ENCODE measurements at regions not wholly inside any gene's neighbourhood (a gene's known extent, or its start where the extent isn't known, plus 50 kb on each side); places are given as distances from the start of the nearest gene placed in this dataset.

DNA sequence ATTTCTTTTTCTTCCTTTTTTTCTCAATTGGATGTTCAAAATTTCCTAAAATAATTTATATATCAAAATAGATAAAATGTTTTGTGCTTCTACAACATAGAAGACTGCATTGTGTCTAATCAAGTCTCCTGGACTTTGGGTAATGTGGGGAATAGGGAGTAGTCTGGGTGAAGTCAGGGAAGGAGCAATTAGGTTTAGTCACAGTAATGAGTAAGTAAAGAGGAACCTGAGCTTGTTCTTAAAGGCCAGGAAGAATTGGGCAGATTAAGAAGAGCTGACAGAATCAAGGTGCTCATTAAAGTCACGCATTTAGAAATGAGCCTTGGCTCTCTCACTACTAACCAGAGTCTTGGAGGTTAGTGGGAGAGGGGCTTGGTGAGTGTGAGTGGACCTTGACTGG, 233.3 kb upstream of the SSTR1 start:
- H3K27ac Mint-ChIP-seq: no peak overlapping the region
- peaks cover 14% of the 10 kb centered on the region for H3K9me3 Mint-ChIP-seq
- H3K27me3 Mint-ChIP-seq (ENCODE audit: insufficient read depth): no peaks in the 10 kb centered on the region

DNA sequence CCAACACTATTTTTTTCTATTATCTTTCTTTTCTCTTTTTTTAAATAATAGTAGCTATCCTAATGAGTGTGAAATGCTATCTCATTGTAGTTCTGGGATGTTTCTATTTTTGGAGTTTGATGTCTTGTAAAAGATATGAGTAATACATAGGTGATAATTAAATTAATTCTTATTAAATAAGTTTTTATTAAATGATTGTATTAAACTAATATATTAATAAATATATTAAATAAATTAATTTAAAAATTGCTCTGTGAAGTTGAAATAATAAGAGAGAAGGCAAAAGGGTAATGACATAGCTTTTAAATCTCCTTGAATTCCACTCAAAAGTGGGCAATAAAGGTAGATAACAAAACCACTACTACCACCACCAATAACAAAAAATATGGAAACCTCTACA, 230.2 kb upstream of the SSTR1 start:
- Mint-ChIP-seq H3K4me1 (peaks cover 2% of the 10 kb centered on the region), H3K4me3 (no peak overlapping the region), H3K36me3 (ENCODE audit: low read depth) (peaks cover 7% of the 10 kb centered on the region), H3K9me3 (peaks cover 44% of the 10 kb centered on the region), H3K27ac (no peak overlapping the region), H3K27me3 (ENCODE audit: insufficient read depth) (no peaks in the 10 kb centered on the region)
- Histone ChIP-seq H3K36me3 (ENCODE audit: control insufficient read depth, insufficient read depth, low read length) (no peaks in the 10 kb centered on the region), H3K27ac (ENCODE audit: low read depth, low read length) (no peak overlapping the region), H3K9me3 (ENCODE audit: control insufficient read depth, low read length) (peaks cover 31% of the 10 kb centered on the region), H3K9ac (ENCODE audit: extremely low read depth, low read length, poor library complexity, severe bottlenecking) (no peak overlapping the region), H3K4me3 (ENCODE audit: low read length) (no peak overlapping the region), H3K27me3 (ENCODE audit: control insufficient read depth, insufficient read depth, low read length, poor library complexity, severe bottlenecking) (no peaks in the 10 kb centered on the region), H3K4me1 (ENCODE audit: control insufficient read depth, insufficient read depth, low read length) (no peaks in the 10 kb centered on the region)
- TF ChIP-seq, protein P1, sequence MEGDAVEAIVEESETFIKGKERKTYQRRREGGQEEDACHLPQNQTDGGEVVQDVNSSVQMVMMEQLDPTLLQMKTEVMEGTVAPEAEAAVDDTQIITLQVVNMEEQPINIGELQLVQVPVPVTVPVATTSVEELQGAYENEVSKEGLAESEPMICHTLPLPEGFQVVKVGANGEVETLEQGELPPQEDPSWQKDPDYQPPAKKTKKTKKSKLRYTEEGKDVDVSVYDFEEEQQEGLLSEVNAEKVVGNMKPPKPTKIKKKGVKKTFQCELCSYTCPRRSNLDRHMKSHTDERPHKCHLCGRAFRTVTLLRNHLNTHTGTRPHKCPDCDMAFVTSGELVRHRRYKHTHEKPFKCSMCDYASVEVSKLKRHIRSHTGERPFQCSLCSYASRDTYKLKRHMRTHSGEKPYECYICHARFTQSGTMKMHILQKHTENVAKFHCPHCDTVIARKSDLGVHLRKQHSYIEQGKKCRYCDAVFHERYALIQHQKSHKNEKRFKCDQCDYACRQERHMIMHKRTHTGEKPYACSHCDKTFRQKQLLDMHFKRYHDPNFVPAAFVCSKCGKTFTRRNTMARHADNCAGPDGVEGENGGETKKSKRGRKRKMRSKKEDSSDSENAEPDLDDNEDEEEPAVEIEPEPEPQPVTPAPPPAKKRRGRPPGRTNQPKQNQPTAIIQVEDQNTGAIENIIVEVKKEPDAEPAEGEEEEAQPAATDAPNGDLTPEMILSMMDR (conservative IDR thresholded peaks at IDR 0.05): no peak
- DNase-seq: no peak

More for the DNA sequence above, 233.3 kb upstream of the SSTR1 start:
- Histone ChIP-seq H3K9me3 (ENCODE audit: control insufficient read depth, low read length) (peaks cover under 1% of the 10 kb centered on the region), H3K4me3 (ENCODE audit: low read length) (no peak overlapping the region), H3K4me1 (ENCODE audit: control insufficient read depth, insufficient read depth, low read length) (no peaks in the 10 kb centered on the region), H3K27me3 (ENCODE audit: control insufficient read depth, insufficient read depth, low read length, poor library complexity, severe bottlenecking) (no peaks in the 10 kb centered on the region), H3K27ac (ENCODE audit: low read depth, low read length) (no peak overlapping the region), H3K36me3 (ENCODE audit: control insufficient read depth, insufficient read depth, low read length) (no peaks in the 10 kb centered on the region), H3K9ac (ENCODE audit: extremely low read depth, low read length, poor library complexity, severe bottlenecking) (no peak overlapping the region)
- WGBS, 2 experiments (ENCODE audit: insufficient coverage in 1 of 2, insufficient read length in 1 of 2): 100% methylated on average over 1 of the region's 1 CpG
- Mint-ChIP-seq H3K4me3 (no peak overlapping the region), H3K4me1 (peaks cover 5% of the 10 kb centered on the region), H3K36me3 (ENCODE audit: low read depth) (no peaks in the 10 kb centered on the region)
- DNase-seq: no peak
- TF ChIP-seq, protein P1 (conservative IDR thresholded peaks at IDR 0.05): no peak

DNA sequence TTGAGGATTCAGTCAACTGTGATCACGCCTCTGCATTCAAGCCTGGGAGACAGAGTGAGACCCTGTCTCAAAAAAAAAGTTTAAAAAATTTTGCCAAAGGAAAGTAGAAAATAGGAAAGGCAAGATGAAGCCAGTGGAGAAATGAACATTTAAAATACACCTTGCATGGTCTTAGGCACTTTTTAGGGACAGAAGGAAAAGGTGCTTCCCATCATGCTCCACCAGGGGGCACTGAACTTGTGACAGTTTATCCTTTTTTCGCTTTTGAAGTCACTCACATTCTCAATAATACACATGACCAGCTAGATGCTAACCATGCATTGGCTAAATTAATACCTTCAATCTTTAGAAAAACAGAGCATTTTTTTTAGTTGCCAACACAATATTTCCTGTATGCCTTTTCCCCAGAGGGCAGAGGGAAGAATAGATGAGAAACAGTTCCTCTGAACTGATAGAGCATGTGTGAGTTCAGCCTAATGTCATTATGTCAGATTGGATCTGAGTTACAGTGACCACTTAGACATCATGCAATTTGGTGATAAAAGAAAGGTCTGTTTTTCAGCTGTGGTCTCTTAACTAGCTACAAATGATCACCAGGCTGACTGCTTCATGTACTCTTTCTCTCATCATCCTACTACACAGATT, 221.8 kb upstream of the SSTR1 start:
- peaks cover 21% of the 10 kb centered on the region for H3K9me3 Mint-ChIP-seq
- peaks cover 8% of the 10 kb centered on the region for H3K36me3 Mint-ChIP-seq (ENCODE audit: low read depth)
- TF ChIP-seq, protein P1 (conservative IDR thresholded peaks at IDR 0.05): peak; percentile 91
- H3K9me3 ChIP-seq (ENCODE audit: control insufficient read depth, low read length): peaks cover 29% of the 10 kb centered on the region
- no peaks in the 10 kb centered on the region for H3K27me3 ChIP-seq (ENCODE audit: control insufficient read depth, insufficient read depth, low read length, poor library complexity, severe bottlenecking)
- no peak overlapping the region for H3K27ac Mint-ChIP-seq
- H3K36me3 ChIP-seq (ENCODE audit: control insufficient read depth, insufficient read depth, low read length): no peaks in the 10 kb centered on the region
- H3K27me3 Mint-ChIP-seq (ENCODE audit: insufficient read depth): no peaks in the 10 kb centered on the region
- H3K9ac ChIP-seq (ENCODE audit: extremely low read depth, low read length, poor library complexity, severe bottlenecking): no peak overlapping the region
- H3K4me3 ChIP-seq (ENCODE audit: low read length): no peak overlapping the region
- H3K27ac ChIP-seq (ENCODE audit: low read depth, low read length): no peak overlapping the region
- no peak overlapping the region for H3K4me3 Mint-ChIP-seq
- no peaks in the 10 kb centered on the region for H3K4me1 Mint-ChIP-seq
- 65 to 100% methylated on average over 1 to 2 of the region's 2 CpGs for WGBS, 2 experiments (ENCODE audit: insufficient coverage in 1 of 2, insufficient read length in 1 of 2)
- H3K4me1 ChIP-seq (ENCODE audit: control insufficient read depth, insufficient read depth, low read length): no peaks in the 10 kb centered on the region
- DNase-seq: peak; percentile 75
